OCI-LY3 (cell line): ENCODE measurements at regions not wholly inside any gene's neighbourhood (a gene's known extent, or its start where the extent isn't known, plus 50 kb on each side); places are given as distances from the start of the nearest gene placed in this dataset.

Experiments used
- H2AFZ ChIP-seq: fragments of 200-600, 300-600 bp; shearing (Covaris generic); 2 replicates; pipeline ENCODE4 v1.6.0; 2014; ENCODE audit warnings: antibody characterized with exemption, low read depth, low read length
- H3K27ac ChIP-seq: fragments of 200-600, 300-600 bp; sonication (generic); 2 replicates; pipeline ENCODE4 v1.5.1; 2014; ENCODE audit warnings: mild to moderate bottlenecking, low read length, moderate library complexity, mixed read lengths
- H3K27me3 ChIP-seq: fragments of 200-600, 300-600 bp; sonication (generic); 2 replicates; pipeline ENCODE4 v1.6.1; 2014; ENCODE audit warnings: low read depth, low read length, mixed read lengths
- H3K36me3 ChIP-seq: fragments of 200-600, 300-600 bp; sonication (generic); replicated peaks from 2 replicates; pipeline ENCODE3; 2014; ENCODE audit warnings: low read depth, low read length, mixed read lengths
- H3K4me1 ChIP-seq: fragments of 300-600, 200-600 bp; sonication (generic); 2 replicates; pipeline ENCODE4 v1.6.1; 2014; ENCODE audit warnings: low read length, mixed read lengths
- H3K4me2 ChIP-seq: fragments of 200-600, 300-600 bp; sonication (generic); 2 replicates; pipeline ENCODE4 v1.6.1; 2014; ENCODE audit warnings: low read length, mixed read lengths
- H3K4me3 ChIP-seq: fragments of 300-600, 200-600 bp; sonication (generic); 2 replicates; pipeline ENCODE4 v1.5.1; 2014; ENCODE audit warnings: antibody characterized with exemption, mild to moderate bottlenecking, low read length, moderate library complexity
- H3K79me2 ChIP-seq: fragments of 300-600, 200-600 bp; shearing (Covaris generic); 2 replicates; pipeline ENCODE4 v1.6.1; 2014; ENCODE audit warnings: mild to moderate bottlenecking, low read length, mixed read lengths
- H3K9ac ChIP-seq: fragments of 300-600, 200-600 bp; shearing (Covaris generic); 2 replicates; pipeline ENCODE4 v1.6.0; 2014; ENCODE audit warnings: mild to moderate bottlenecking, low read length, moderate library complexity
- H3K9me3 ChIP-seq: fragments of 200-600, 300-600 bp; shearing (Covaris generic); 2 replicates; pipeline ENCODE4 v1.6.1; 2014; ENCODE audit warnings: low read length, mixed read lengths; ENCODE audit not compliant: insufficient read depth
- H4K20me1 ChIP-seq: fragments of 200-600, 300-600 bp; sonication (generic); 2 replicates; pipeline ENCODE4 v1.6.1; 2016; ENCODE audit warnings: low read length, mixed read lengths; ENCODE audit not compliant: insufficient read depth
- CTCF ChIP-seq: fragments of 200-600, 300-600 bp; sonication (generic); IDR thresholded peaks from 2 replicates; pipeline ENCODE4 v1.5.1; 2014; ENCODE audit warnings: antibody characterized with exemption, low read length, low read depth
- EZH2phosphoT487 ChIP-seq: fragments of 200-600 bp; shearing (Covaris generic); IDR thresholded peaks from 2 replicates; pipeline ENCODE4 v1.6.1; 2018; ENCODE audit warnings: antibody characterized with exemption, mixed run types, low read depth

GRCh38 chr2:176473851-176474250 lies 204.6 kb downstream of the MTX2 start:
- Histone ChIP-seq H3K4me2 (no peak overlapping the region), H3K27ac (no peak overlapping the region), H2AFZ (no peak overlapping the region), H3K79me2 (no peaks in the 10 kb centered on the region), H3K9ac (no peak overlapping the region), H3K36me3 (no peaks in the 10 kb centered on the region), H3K9me3 (no peaks in the 10 kb centered on the region), H3K4me3 (no peak overlapping the region), H3K4me1 (peaks cover 9% of the 10 kb centered on the region; the same call in 1 of the 2 replicates), H4K20me1 (no peaks in the 10 kb centered on the region), H3K27me3 (no peaks in the 10 kb centered on the region)
- TF ChIP-seq EZH2phosphoT487 = no peak
- TF ChIP-seq CTCF = no peak

GRCh38 chr2:176477336-176477735 lies 208.1 kb downstream of the MTX2 start:
- Histone ChIP-seq H3K36me3 (no peaks in the 10 kb centered on the region), H3K27ac (no peak overlapping the region), H3K9me3 (no peaks in the 10 kb centered on the region), H3K27me3 (no peaks in the 10 kb centered on the region), H3K79me2 (no peaks in the 10 kb centered on the region), H3K4me2 (no peak overlapping the region), H3K4me3 (no peak overlapping the region), H3K4me1 (peaks cover 5% of the 10 kb centered on the region; the same call in 1 of the 2 replicates), H3K9ac (no peak overlapping the region), H4K20me1 (no peaks in the 10 kb centered on the region), H2AFZ (no peak overlapping the region)
- TF ChIP-seq EZH2phosphoT487 (no peak), CTCF (no peak)

GRCh38 chr2:176479961-176480360 lies 210.7 kb downstream of the MTX2 start:
- Histone ChIP-seq H3K4me3 (no peak overlapping the region), H3K27ac (no peak overlapping the region), H3K27me3 (no peaks in the 10 kb centered on the region), H3K9ac (no peak overlapping the region), H4K20me1 (no peaks in the 10 kb centered on the region), H3K9me3 (no peaks in the 10 kb centered on the region), H3K4me2 (no peak overlapping the region), H3K4me1 (no peaks in the 10 kb centered on the region), H2AFZ (no peak overlapping the region), H3K79me2 (no peaks in the 10 kb centered on the region), H3K36me3 (no peaks in the 10 kb centered on the region)
- TF ChIP-seq EZH2phosphoT487 = no peak
- TF ChIP-seq CTCF = no peak

GRCh38 chr2:176482107-176482506 lies 212.9 kb downstream of the MTX2 start:
- Histone ChIP-seq H3K4me3 (no peak overlapping the region), H3K4me1 (no peaks in the 10 kb centered on the region), H2AFZ (no peak overlapping the region), H3K27me3 (no peaks in the 10 kb centered on the region), H3K79me2 (no peaks in the 10 kb centered on the region), H3K4me2 (no peak overlapping the region), H3K27ac (no peak overlapping the region), H3K9ac (no peak overlapping the region), H3K36me3 (no peaks in the 10 kb centered on the region), H4K20me1 (no peaks in the 10 kb centered on the region), H3K9me3 (no peaks in the 10 kb centered on the region)
- TF ChIP-seq CTCF (no peak), EZH2phosphoT487 (no peak)
